Bronchial epithelial cell (primary cell): ENCODE measurements at regions not wholly inside any gene's neighbourhood (a gene's known extent, or its start where the extent isn't known, plus 50 kb on each side); places are given as distances from the start of the nearest gene placed in this dataset.

Experiments used
- DNase-seq: peaks from one replicate; pipeline ENCODE4 v3.0.0-alpha.2; 2010; ENCODE audit warnings: low read depth
- FAIRE-seq: peaks from 2 replicates; lab custom pipeline; 2011; peaks lifted over from hg19 to GRCh38; lab: Jason Lieb, UNC
- H3K27me3 ChIP-seq: 2 replicates; pipeline ENCODE4 v1.5.1; 2011; ENCODE audit warnings: low read length; ENCODE audit not compliant: control insufficient read depth, insufficient read depth
- H3K36me3 ChIP-seq: 2 replicates; pipeline ENCODE4 v1.5.1; 2011; ENCODE audit warnings: low read length; ENCODE audit not compliant: control insufficient read depth, insufficient read depth
- H3K4me3 ChIP-seq: 2 replicates; pipeline ENCODE4 v1.5.1; 2011; ENCODE audit warnings: mild to moderate bottlenecking, low read depth, low read length, control low read depth
- TF ChIP-seq, protein P1 (sequence below): IDR thresholded peaks from 2 replicates; pipeline ENCODE4 v1.5.1; 2011; ENCODE audit warnings: mild to moderate bottlenecking, moderate library complexity, low read length, control low read depth, inconsistent platforms; ENCODE audit not compliant: insufficient read depth, severe bottlenecking

- TF ChIP-seq, protein P1, sequence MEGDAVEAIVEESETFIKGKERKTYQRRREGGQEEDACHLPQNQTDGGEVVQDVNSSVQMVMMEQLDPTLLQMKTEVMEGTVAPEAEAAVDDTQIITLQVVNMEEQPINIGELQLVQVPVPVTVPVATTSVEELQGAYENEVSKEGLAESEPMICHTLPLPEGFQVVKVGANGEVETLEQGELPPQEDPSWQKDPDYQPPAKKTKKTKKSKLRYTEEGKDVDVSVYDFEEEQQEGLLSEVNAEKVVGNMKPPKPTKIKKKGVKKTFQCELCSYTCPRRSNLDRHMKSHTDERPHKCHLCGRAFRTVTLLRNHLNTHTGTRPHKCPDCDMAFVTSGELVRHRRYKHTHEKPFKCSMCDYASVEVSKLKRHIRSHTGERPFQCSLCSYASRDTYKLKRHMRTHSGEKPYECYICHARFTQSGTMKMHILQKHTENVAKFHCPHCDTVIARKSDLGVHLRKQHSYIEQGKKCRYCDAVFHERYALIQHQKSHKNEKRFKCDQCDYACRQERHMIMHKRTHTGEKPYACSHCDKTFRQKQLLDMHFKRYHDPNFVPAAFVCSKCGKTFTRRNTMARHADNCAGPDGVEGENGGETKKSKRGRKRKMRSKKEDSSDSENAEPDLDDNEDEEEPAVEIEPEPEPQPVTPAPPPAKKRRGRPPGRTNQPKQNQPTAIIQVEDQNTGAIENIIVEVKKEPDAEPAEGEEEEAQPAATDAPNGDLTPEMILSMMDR: no peak
- Histone ChIP-seq H3K4me3 (no peak overlapping the region), H3K36me3 (no peaks in the 10 kb centered on the region), H3K27me3 (no peaks in the 10 kb centered on the region)
- DNase-seq: no peak
- no peak for FAIRE-seq
Observed at GRCh38 chr7:88686468-88687229, 72.9 kb upstream of the ZNF804B start.

- no peak for DNase-seq
- FAIRE-seq: no peak
- H3K27me3 ChIP-seq: no peaks in the 10 kb centered on the region
- no peaks in the 10 kb centered on the region for H3K36me3 ChIP-seq
- H3K4me3 ChIP-seq: no peak overlapping the region
- TF ChIP-seq, protein P1: no peak
Observed at GRCh38 chr7:88681682-88682081, 77.8 kb upstream of the ZNF804B start.

- Histone ChIP-seq H3K4me3 (no peak overlapping the region), H3K27me3 (no peaks in the 10 kb centered on the region), H3K36me3 (no peaks in the 10 kb centered on the region)
- DNase-seq: no peak
- FAIRE-seq: no peak
- TF ChIP-seq, protein P1: no peak
Observed at GRCh38 chr7:88670536-88670935, 89.0 kb upstream of the ZNF804B start.

- Histone ChIP-seq H3K4me3 (no peak overlapping the region), H3K27me3 (no peaks in the 10 kb centered on the region), H3K36me3 (no peaks in the 10 kb centered on the region)
- DNase-seq (no peak), FAIRE-seq (no peak)
- TF ChIP-seq, protein P1: no peak
Observed at GRCh38 chr7:88669913-88670312, 89.6 kb upstream of the ZNF804B start.

DNA sequence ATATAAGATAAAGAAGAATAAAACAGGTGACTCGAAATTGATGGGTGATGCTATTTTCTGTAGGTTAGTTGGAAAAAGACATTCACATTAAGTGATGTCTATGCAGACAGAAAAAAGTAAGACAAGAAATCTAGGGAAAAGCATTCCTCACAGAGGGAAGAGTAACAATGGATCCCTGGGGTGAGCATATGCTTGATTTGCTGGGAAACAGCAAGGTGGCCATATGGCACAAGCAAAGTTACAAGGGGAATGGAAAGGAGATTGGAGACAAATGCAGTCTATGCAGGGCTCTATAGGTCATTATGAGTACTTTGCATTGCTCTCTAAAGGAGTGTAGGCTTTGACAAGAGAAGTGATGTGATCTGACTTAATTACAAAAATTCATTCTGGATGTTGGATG lies 90.9 kb upstream of the ZNF804B start:
- DNase-seq (no peak), FAIRE-seq (no peak)
- Histone ChIP-seq H3K36me3 (no peaks in the 10 kb centered on the region), H3K27me3 (no peaks in the 10 kb centered on the region), H3K4me3 (no peak overlapping the region)
- TF ChIP-seq, protein P1: no peak

GRCh38 chr7:88666626-88667025 lies 92.9 kb upstream of the ZNF804B start:
- DNase-seq: no peak
- H3K4me3 ChIP-seq: no peak overlapping the region
- no peaks in the 10 kb centered on the region for H3K27me3 ChIP-seq
- TF ChIP-seq, protein P1: no peak
- no peaks in the 10 kb centered on the region for H3K36me3 ChIP-seq
- FAIRE-seq: no peak
